IMR-90 (cell line): ENCODE measurements at regions not wholly inside any gene's neighbourhood (a gene's known extent, or its start where the extent isn't known, plus 50 kb on each side); places are given as distances from the start of the nearest gene placed in this dataset.

Source experiments
- BHLHE40 ChIP-seq: fragments of 150-350 bp; IDR thresholded peaks from 2 replicates; pipeline ENCODE4 v1.6.1; 2016; ENCODE audit warnings: mild to moderate bottlenecking, low read depth, low read length
- CEBPB ChIP-seq: IDR thresholded peaks from 2 replicates; pipeline ENCODE4 v1.6.1; 2012; ENCODE audit warnings: low read depth, low read length, improper control_type of control experiment
- CHD1 ChIP-seq: IDR thresholded peaks from 2 replicates; pipeline ENCODE4 v1.6.1; 2012; ENCODE audit warnings: low read depth, low read length, improper control_type of control experiment
- CTCF ChIP-seq: conservative IDR thresholded peaks from 2 replicates; pipeline ENCODE4 v1.5.1; 2012; ENCODE audit warnings: mild to moderate bottlenecking, low read depth, low read length, improper control_type of control experiment
- FOS ChIP-seq: fragments of 150-350 bp; IDR thresholded peaks from 2 replicates; pipeline ENCODE4 v1.6.1; 2016; ENCODE audit warnings: low read depth, low read length
- MAFK ChIP-seq: IDR thresholded peaks from 2 replicates; pipeline ENCODE4 v1.6.1; 2012; ENCODE audit warnings: low read depth, low read length, improper control_type of control experiment
- MAZ ChIP-seq: IDR thresholded peaks from 2 replicates; pipeline ENCODE4 v1.6.1; 2012; ENCODE audit warnings: low read depth, mild to moderate bottlenecking, low read length, improper control_type of control experiment, moderate library complexity, borderline replicate concordance
- MXI1 ChIP-seq: IDR thresholded peaks from 2 replicates; pipeline ENCODE4 v1.6.1; 2012; ENCODE audit warnings: low read depth, mild to moderate bottlenecking, low read length, moderate library complexity, borderline replicate concordance
- NFE2L2 ChIP-seq: fragments of 150-350 bp; IDR thresholded peaks from 2 replicates; pipeline ENCODE4 v1.6.1; 2016; ENCODE audit warnings: low read depth, mild to moderate bottlenecking, low read length
- POLR2A ChIP-seq: IDR thresholded peaks from 2 replicates; pipeline ENCODE4 v1.6.1; 2012; ENCODE audit warnings: mild to moderate bottlenecking, low read depth, low read length
- RCOR1 ChIP-seq: IDR thresholded peaks from 2 replicates; pipeline ENCODE4 v1.6.1; 2012; ENCODE audit warnings: mild to moderate bottlenecking, low read length, improper control_type of control experiment; ENCODE audit not compliant: insufficient replicate concordance
- SMC3 ChIP-seq: fragments of 150-350 bp; IDR thresholded peaks from 2 replicates; pipeline ENCODE4 v1.6.1; 2016; ENCODE audit warnings: low read depth, mild to moderate bottlenecking, antibody characterized with exemption, low read length, moderate library complexity

GRCh38 chr2:59658906-59659635 lies 894.4 kb downstream of the BCL11A start:
- TF ChIP-seq POLR2A (no peak), CTCF (no peak), CHD1 (no peak), SMC3 (no peak), CEBPB (no peak), FOS (no peak), BHLHE40 (no peak), NFE2L2 (no peak), MAZ (no peak), RCOR1 (no peak), MAFK (no peak), MXI1 (no peak)
